HepG2 (cell line): ENCODE measurements at regions not wholly inside any gene's neighbourhood (a gene's known extent, or its start where the extent isn't known, plus 50 kb on each side); places are given as distances from the start of the nearest gene placed in this dataset.
"Not testable (repeated sequence)": the region's sequence is repeated elsewhere in the genome, so short reads cannot be mapped to it uniquely, and the experiment has no call there.

Experiments
- ATAC-seq: fragments of 200-7000 bp; cut with Tn5 transposase; 3 replicates; pipeline ENCODE4 v1.9.1; 2020; ENCODE audit warnings: mild to moderate bottlenecking, moderate library complexity
- BruUV-seq: library from RNA; stranded (reverse); fragments of 400-500 nt; replicated peaks from 2 replicates; lab custom pipeline; 2021; lab: Mats Ljungman, UMichigan
- CTCF ChIA-PET: fragments of 300-600 bp; formaldehyde crosslinking; extraction: SDS; loops from one replicate; lab custom pipeline; 2021; ENCODE audit warnings: low total read pairs, inconsistent platforms, low intra/inter-chr PET ratio; lab: Yijun Ruan, JAX
- POLR2A ChIA-PET: fragments of 350-600 bp; sonication (Branson Sonifier 250); formaldehyde crosslinking; loops from one replicate; lab custom pipeline; 2020; ENCODE audit warnings: antibody characterized with exemption, inconsistent platforms; lab: Yijun Ruan, JAX
- DNase-seq: peaks from one replicate; pipeline ENCODE4 v3.0.0-alpha.2; 2015; ENCODE audit warnings: low spot score
- FAIRE-seq: peaks from 3 replicates; lab custom pipeline; 2011; peaks lifted over from hg19 to GRCh38; lab: Jason Lieb, UNC
- H2AFZ ChIP-seq: one replicate; pipeline ENCODE4 v1.6.1; 2011; ENCODE audit warnings: low read length, inconsistent platforms
- H3K27ac ChIP-seq: fragments of 300-600 bp; 3 replicates; pipeline ENCODE4 v1.8.0; 2011; ENCODE audit warnings: mixed run types, mild to moderate bottlenecking, mixed read lengths, low read length, inconsistent platforms; ENCODE audit not compliant: insufficient read depth; ENCODE audit errors: extremely low read length
- H3K27me3 ChIP-seq, 2 experiments: fragments of 200-600 bp in 1 of 2; 2 replicates in 1 of 2; 3 replicates in 1 of 2; pipeline versions ENCODE4 v1.6.0 to v1.8.0; 2011; ENCODE audit warnings: low read length in 2 of 2, mild to moderate bottlenecking in 2 of 2, moderate library complexity in 2 of 2, inconsistent platforms in 1 of 2; ENCODE audit not compliant: insufficient read depth in 2 of 2, control insufficient read depth in 1 of 2
- H3K36me3 ChIP-seq, 2 experiments: fragments of 200-600 bp in 1 of 2; replicated peaks in 1 of 2; 2 replicates in 1 of 2; 3 replicates in 1 of 2; pipeline versions ENCODE4 v1.5.1 to v1.8.0; 2011; ENCODE audit warnings: low read length in 2 of 2, inconsistent platforms in 1 of 2; ENCODE audit not compliant: insufficient read depth in 2 of 2, control insufficient read depth in 1 of 2
- H3K4me1 ChIP-seq: 2 replicates; pipeline ENCODE4 v1.5.1; 2012; ENCODE audit warnings: low read length, inconsistent platforms; ENCODE audit not compliant: insufficient read depth
- H3K4me2 ChIP-seq: 2 replicates; pipeline ENCODE4 v1.6.0; 2011; ENCODE audit warnings: low read depth, low read length, inconsistent platforms
- H3K4me3 ChIP-seq, 3 experiments: fragments of 200-600 bp in 1 of 3; sonication (generic), shearing (Covaris generic) in 1 of 3; replicated peaks in 1 of 3; 2 replicates each; pipeline ENCODE4 v1.5.1; 2011 to 2016; ENCODE audit warnings: low read length in 3 of 3, inconsistent platforms in 2 of 3, low read depth in 2 of 3, mild to moderate bottlenecking in 2 of 3, control low read depth in 1 of 3, mixed read lengths in 1 of 3; ENCODE audit not compliant: insufficient read depth in 1 of 3
- H3K79me2 ChIP-seq: one replicate; pipeline ENCODE4 v1.6.1; 2011; ENCODE audit warnings: low read length, inconsistent platforms; ENCODE audit not compliant: insufficient read depth
- H3K9ac ChIP-seq: 2 replicates; pipeline ENCODE4 v1.6.0; 2011; ENCODE audit warnings: mild to moderate bottlenecking, low read depth, low read length, inconsistent platforms; ENCODE audit not compliant: insufficient read depth
- H3K9me3 ChIP-seq: 2 replicates; pipeline ENCODE4 v1.5.1; 2012; ENCODE audit warnings: mild to moderate bottlenecking, low read length
- H4K20me1 ChIP-seq: 2 replicates; pipeline ENCODE4 v1.6.0; 2011; ENCODE audit warnings: inconsistent platforms, mild to moderate bottlenecking, low read length, moderate library complexity; ENCODE audit not compliant: insufficient read depth
- HNF4A ChIP-seq: sonication (generic); formaldehyde crosslinking; IDR thresholded peaks from 2 replicates; pipeline ENCODE4 v1.4.0; 2020; ENCODE audit warnings: missing genetic modification reagents
- KLF6 ChIP-seq: IDR thresholded peaks from 2 replicates; pipeline ENCODE4 v1.8.0; 2016; ENCODE audit warnings: missing biosample characterization, missing genetic modification reagents
- NFIB ChIP-seq: sonication (generic); formaldehyde crosslinking; IDR thresholded peaks from 2 replicates; pipeline ENCODE4 v1.9.0; 2021; ENCODE audit warnings: missing genetic modification reagents, mild to moderate bottlenecking, borderline replicate concordance
- NONO ChIP-seq, 2 experiments: fragments of 450-650 bp in 1 of 2; sonication (generic) in 1 of 2; formaldehyde crosslinking in 1 of 2; IDR thresholded peaks in 1 of 2; conservative IDR thresholded peaks in 1 of 2; 2 replicates each; pipeline versions ENCODE4 v1.6.1 to v1.8.0; 2017 to 2022; ENCODE audit warnings: mild to moderate bottlenecking in 1 of 2, missing genetic modification reagents in 1 of 2, moderate library complexity in 1 of 2
- TBX2 ChIP-seq: sonication (generic); formaldehyde crosslinking; IDR thresholded peaks from 2 replicates; pipeline ENCODE4 v1.5.0; 2020; ENCODE audit warnings: missing genetic modification reagents, mild to moderate bottlenecking, borderline replicate concordance
- XBP1 ChIP-seq: sonication (generic); formaldehyde crosslinking; IDR thresholded peaks from 2 replicates; pipeline ENCODE4 v1.5.0; 2020; ENCODE audit warnings: missing genetic modification reagents
- WGBS: methylation state at CpG from one replicate; pipeline ENCODE4 v1.1.6; 2017; ENCODE audit warnings: low lambda C conversion rate; 5-methylcytosine and 5-hydroxymethylcytosine counted together
- in situ Hi-C: cut with HindIII; loops from 2 replicates; pipeline ENCODE4 v1.10.0; 2017; ENCODE audit warnings: low pct_unique_long_range_greater_than_20kb; ENCODE audit not compliant: extremely low pct_ligation_motif_present
- intact Hi-C: fragments of 100-400 bp; cut with micrococcal nuclease; formaldehyde crosslinking; loops from one replicate; pipeline ENCODE4 v1.10.0; 2022; ENCODE audit not compliant: unreplicated experiment
- TF ChIP-seq, protein P1 (sequence below): sonication (generic); formaldehyde crosslinking; IDR thresholded peaks from 2 replicates; pipeline ENCODE4 v1.4.0; 2020; ENCODE audit warnings: missing genetic modification reagents; ENCODE audit errors: not compliant biosample characterization

DNA sequence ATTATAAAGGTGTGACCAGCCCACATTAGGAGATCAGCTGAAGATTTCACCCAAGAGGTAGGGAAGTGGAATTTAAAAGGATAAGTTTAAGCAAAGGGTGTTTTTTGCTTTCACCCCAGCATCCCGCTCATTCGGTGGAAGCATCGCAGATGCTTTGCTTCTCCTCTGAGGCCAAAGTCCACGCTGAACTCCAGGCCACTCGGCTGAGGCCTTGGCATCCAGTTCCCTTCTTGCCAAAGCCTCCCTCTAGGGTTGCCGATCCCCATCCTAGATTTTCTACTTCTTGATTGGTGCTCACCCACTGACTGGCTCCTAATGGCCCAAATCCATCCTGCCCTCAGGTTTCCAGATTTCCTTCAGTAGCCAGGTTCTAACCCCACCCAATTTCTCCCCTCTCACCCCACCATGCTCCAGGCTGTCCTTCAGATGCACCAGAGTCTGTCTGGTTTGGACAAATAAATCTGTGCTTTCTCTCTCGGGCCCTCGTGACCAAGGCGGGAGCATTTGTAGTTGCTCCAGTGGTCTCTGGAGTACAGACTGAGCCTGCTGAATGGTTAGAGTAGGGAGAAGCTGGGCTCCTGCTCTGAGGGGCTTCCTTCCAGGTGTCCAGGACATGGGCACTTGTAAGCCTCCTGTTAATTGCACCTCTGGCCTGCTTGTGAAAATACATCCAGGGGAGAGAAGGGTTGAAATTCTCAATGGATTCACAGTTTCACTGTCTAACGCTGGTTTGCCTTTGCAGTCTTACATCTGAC lies 193.2 kb downstream of the C1orf94 start:
- no peak overlapping the region for H2AFZ ChIP-seq
- WGBS: 14% methylated on average over 10 of the region's 10 CpGs
- DNase-seq: no peak
- ChIA-PET CTCF (no interaction called here), POLR2A (no interaction called here)
- TF ChIP-seq NFIB (CRISPR knock-in tag): no peak
- H3K4me2 ChIP-seq: no peak overlapping the region
- BruUV-seq: no TSS peak
- intact Hi-C loops (no loop called here), in situ Hi-C loops (no loop called here)
- H3K79me2 ChIP-seq: no peaks in the 10 kb centered on the region
- H3K36me3 ChIP-seq: no peaks in the 10 kb centered on the region
- no peak overlapping the region for H3K27ac ChIP-seq
- no peak for ATAC-seq
- H3K9me3 ChIP-seq: no peaks in the 10 kb centered on the region
- FAIRE-seq: no peak
- no peak overlapping the region for H3K4me3 ChIP-seq
- no peaks in the 10 kb centered on the region for H3K27me3 ChIP-seq
- no peak overlapping the region for H3K9ac ChIP-seq
- no peaks in the 10 kb centered on the region for H4K20me1 ChIP-seq
- no peaks in the 10 kb centered on the region for H3K4me1 ChIP-seq

DNA sequence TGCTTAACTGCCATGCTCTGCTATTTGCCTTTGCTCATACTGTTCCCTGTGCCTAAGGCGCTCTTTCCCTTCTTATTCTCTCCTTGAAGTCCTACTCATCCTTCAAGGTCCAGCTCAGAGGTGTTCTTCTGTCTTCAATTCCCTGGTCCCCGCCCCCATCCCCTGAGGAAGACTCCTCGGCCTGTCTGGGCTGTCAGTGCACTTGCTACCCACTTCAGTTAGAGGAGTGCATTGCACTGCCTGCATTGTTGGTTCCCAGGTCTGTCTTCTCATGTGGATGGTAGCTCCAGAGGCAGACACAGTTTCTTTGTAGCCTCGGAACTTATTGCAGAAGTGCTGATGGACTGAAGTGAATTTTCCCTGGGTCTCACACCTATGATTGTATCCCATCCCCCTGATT lies 194.0 kb downstream of the C1orf94 start:
- POLR2A ChIA-PET: no interaction called here
- H3K27me3 ChIP-seq: no peaks in the 10 kb centered on the region
- TF ChIP-seq, protein P1, sequence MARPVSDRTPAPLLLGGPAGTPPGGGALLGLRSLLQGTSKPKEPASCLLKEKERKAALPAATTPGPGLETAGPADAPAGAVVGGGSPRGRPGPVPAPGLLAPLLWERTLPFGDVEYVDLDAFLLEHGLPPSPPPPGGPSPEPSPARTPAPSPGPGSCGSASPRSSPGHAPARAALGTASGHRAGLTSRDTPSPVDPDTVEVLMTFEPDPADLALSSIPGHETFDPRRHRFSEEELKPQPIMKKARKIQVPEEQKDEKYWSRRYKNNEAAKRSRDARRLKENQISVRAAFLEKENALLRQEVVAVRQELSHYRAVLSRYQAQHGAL: no peak
- TF ChIP-seq NONO (IDR thresholded peaks at IDR 0.05): no peak
- TF ChIP-seq NONO (CRISPR knock-in tag; conservative IDR thresholded peaks at IDR 0.05): no peak
- no peak for TF ChIP-seq TBX2 (CRISPR knock-in tag)
- no peak for TF ChIP-seq HNF4A (CRISPR knock-in tag)
- no peak for TF ChIP-seq XBP1
- no peak for TF ChIP-seq KLF6 (CRISPR knock-in tag)
- FAIRE-seq: no peak
- no peak overlapping the region for H3K4me3 ChIP-seq
- no peaks in the 10 kb centered on the region for H3K4me1 ChIP-seq
- H3K9ac ChIP-seq: no peak overlapping the region
- no peaks in the 10 kb centered on the region for H3K9me3 ChIP-seq
- no peak overlapping the region for H2AFZ ChIP-seq
- no peaks in the 10 kb centered on the region for H3K79me2 ChIP-seq
- H3K36me3 ChIP-seq: no peaks in the 10 kb centered on the region
- CTCF ChIA-PET: no interaction called here
- H3K4me2 ChIP-seq: no peak overlapping the region
- no peaks in the 10 kb centered on the region for H4K20me1 ChIP-seq
- WGBS: 0% methylated on average over 3 of the region's 4 CpGs
- intact Hi-C loops (no loop called here), in situ Hi-C loops (no loop called here)
- ATAC-seq: no peak
- no peak for DNase-seq
- no peak overlapping the region for H3K27ac ChIP-seq
- BruUV-seq: no TSS peak

DNA sequence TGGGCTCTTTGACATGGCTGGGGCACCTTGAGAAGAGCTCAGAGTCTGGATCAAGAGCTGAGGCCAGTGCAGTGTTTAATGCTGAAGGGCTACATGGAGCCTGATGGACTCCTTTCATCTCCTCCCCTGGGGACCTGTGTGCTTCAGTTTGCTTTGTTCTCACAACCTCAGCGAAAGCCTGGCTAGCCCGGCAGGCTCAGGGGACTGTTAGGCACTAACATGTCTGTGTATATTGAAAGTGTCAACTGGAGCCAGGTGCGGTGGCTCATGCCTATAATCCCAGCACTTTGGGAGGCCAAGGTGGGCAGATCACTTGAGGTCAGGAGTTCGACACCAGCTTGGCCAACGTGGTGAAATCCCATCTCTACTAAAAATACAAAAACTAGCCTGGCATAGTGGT lies 194.5 kb downstream of the C1orf94 start:
- DNase-seq, H3K4me1 ChIP-seq, H3K36me3 ChIP-seq, H2AFZ ChIP-seq, FAIRE-seq, H3K4me3 ChIP-seq, H3K4me2 ChIP-seq, H3K9ac ChIP-seq, H3K9me3 ChIP-seq, intact Hi-C loops, ATAC-seq, POLR2A ChIA-PET, BruUV-seq, H3K27ac ChIP-seq, in situ Hi-C loops, H3K79me2 ChIP-seq, CTCF ChIA-PET, H3K27me3 ChIP-seq, H4K20me1 ChIP-seq: not testable (repeated sequence)
- WGBS: 16% methylated on average over 4 of the region's 5 CpGs
